GM21528 (cell line): ENCODE measurements at regions not wholly inside any gene's neighbourhood (a gene's known extent, or its start where the extent isn't known, plus 50 kb on each side); places are given as distances from the start of the nearest gene placed in this dataset.

Experiments
- ATAC-seq: cut with Tn5 transposase; IDR thresholded peaks from one replicate; pipeline ENCODE4 v1.9.1; 2021; ENCODE audit warnings: mild to moderate bottlenecking, moderate library complexity; ENCODE audit not compliant: unreplicated experiment, low FRiP score

GRCh38 chr2:118791483-118791882, 56.0 kb downstream of the EN1 start:
- no peak for ATAC-seq

DNA sequence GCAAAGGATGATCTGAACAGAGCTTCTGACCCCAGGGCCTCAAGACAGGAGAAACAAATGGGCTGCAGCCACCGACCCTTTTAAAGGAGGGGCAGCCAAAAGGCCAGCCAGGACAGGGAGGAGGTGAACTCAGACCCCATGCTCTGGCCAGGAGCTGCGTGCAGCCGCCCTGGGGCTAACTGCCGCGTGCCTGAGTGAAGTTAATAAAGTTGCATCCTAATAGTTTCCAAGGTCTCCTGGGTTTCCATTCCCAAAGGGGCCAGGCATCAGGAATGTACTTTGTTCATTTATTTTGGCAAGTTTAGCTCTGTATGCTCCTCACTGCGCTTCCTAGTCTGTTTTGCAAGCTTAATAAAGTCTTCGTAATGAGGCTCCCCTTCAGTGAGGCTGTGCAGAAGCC, 60.7 kb downstream of the EN1 start:
- ATAC-seq, result no peak

- ATAC-seq, result no peak
Observed at GRCh38 chr2:118784860-118785259, 62.6 kb downstream of the EN1 start.

DNA sequence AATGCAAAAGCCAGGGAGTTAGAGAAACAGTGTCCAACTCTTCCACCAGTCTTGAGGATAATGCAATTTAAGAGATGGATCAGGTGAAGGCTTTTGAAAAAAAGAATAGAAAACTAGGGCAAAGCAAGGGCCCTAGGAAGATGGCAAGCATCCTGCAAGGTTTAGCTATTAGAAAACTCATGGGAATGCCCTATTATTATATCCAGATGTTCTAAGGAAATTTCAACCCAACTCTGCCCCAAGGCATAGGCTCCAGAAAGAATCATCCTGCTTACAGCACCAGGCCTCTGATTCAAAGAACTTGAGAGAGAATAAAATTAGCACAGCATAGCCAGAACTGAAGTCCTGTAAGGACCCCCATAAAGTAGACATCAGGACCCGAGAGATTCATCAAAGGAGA, 68.1 kb downstream of the EN1 start:
- no peak for ATAC-seq

- no peak for ATAC-seq
Observed at GRCh38 chr2:118774458-118775133, 72.9 kb downstream of the EN1 start.

DNA sequence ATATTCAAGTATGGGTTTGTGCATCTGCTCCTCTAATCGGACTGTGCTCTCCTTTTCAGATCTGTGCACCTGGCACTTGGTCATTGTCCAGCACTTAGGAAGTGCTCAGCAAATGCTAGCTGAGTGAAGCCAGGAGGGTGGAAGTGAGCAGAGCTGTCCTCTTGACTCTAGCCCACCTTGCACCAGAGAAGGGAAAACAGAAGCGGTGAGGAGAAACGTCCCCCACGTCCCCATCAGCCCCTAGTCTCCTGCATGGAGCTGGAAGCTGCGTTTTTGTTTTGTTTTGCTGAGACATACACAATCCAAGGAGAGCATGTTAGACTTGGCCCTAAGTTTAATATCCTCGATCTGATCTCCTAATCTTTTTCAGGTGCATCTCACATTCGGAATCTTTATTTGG, 73.6 kb downstream of the EN1 start:
- ATAC-seq, result no peak

GRCh38 chr2:118772487-118773200, 74.8 kb downstream of the EN1 start:
- no peak for ATAC-seq

GRCh38 chr2:118769707-118770400, 77.6 kb downstream of the EN1 start:
- no peak for ATAC-seq

- ATAC-seq, result no peak
Observed at GRCh38 chr2:118766871-118767270, 80.6 kb downstream of the EN1 start.

GRCh38 chr2:118764855-118765254, 82.6 kb downstream of the EN1 start:
- ATAC-seq, result no peak

- ATAC-seq, result no peak
Observed at GRCh38 chr2:118763797-118764196, 83.7 kb downstream of the EN1 start.

DNA sequence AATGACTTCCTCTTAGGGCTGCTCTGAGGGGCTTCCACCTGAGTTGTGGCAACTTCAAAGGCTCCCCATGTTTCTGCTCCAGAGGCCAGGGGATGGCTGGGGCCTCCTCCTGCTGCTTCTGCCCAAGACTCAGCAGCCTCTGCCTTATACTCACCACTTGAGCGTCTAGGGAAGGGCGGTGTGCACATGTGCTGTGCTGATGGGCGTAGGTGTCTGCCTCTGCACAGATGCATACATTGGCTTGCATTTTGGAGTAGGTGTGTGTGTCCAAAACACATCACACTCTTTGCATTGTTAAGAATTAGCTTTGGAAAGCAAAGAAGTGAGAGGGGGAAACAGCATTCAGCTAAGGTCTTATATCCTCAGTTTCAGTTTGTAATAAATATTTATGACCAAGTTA, 85.2 kb downstream of the EN1 start:
- no peak for ATAC-seq

DNA sequence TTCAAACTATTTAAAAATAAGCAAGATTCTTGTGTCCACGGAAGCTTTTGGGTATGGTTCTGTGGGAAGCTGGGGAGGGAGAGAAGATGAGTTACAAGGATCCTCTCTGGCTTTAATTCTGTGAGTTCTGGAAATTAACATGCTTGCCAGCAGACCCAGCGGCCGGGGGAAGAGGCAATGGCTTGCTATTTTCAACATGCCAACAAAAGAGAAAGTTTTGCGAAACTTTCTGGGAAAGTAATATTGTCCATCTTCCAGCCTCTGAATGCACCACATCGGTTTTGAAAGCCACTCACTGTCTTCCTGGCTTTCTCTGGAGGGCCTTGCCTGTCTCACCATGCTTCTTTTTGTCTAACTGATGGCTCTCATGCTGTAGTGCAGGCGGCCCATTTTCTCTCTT, 85.7 kb downstream of the EN1 start:
- no peak for ATAC-seq

DNA sequence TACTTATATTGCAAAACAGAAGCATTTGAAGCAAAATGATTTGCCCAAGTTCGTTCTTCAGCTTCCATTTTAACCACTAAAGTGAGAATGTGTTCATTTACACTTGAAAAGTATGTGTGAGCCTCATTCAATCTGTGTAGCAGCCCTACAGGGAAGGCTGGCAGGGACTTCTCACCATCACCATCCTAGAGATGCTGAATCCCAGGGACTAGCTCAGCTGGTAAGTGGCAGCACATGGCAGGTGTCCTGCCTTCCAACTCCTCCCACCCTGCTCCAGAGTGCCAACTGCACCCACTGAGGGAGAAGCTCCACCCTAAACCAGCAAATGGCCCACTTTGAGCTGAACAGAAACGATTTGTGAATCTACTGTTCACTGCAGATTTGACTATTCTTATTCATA, 91.5 kb downstream of the EN1 start:
- no peak for ATAC-seq

GRCh38 chr2:118755384-118755783, 92.1 kb downstream of the EN1 start:
- no peak for ATAC-seq

DNA sequence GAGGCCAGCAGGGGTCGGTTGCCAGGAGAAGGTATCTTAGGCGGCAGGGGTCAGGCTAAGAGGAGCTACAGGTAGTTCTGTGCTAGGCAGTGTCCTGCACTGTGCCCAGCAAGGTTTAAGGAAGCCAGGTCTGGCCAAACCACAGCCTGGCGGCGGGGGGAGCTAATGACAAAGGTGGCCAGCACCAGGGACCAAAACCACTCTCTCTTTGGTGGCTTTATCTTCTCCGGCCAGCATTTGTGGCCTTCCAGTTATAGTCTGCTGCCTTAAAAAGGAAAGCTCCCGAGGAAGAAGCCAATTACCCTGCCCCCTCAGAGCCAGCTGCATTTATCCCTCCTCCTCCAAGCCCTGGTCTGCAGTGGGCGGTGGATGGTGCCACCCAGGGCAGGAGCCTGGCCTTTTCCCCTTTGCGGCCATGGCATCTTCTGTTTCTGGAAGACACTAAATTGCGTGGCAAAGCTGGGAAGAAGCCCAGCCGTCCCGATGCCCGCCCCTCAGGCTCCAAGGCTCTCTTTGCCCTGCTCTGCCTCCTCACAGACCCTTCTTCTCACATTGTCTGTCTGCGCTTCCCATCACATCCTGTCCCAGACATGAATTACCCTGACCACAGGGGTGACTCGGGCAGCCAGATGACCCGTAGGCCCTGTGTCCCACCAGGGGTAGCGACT, 94.6 kb downstream of the EN1 start:
- no peak for ATAC-seq

DNA sequence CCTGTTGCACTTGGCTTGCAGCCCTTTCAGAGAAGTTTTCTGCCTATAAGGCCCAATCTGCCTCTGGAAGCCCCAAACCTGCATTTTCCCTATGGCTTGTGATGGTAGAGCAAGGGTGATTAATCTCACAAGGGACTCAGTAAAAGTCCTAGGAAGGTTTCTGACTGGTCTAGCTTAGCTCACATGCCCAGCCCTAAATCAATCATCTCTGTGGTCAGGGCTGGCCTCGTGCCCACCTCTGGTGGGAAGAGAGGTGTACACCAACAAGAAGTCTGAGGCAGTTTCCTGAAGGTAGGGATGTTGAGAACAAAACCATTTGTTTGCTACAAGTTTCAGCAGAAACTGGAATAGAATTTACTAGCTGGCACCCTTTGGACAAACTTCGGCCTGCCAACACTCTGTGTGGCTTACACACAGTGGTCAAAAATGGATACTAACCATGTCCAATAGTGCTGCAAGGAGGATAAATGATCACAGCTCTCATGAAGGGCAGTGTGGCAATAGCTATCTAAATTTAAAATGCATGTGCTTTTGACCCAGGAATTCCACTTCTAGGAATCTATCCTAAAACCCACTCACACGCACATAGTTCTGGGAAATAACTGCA, 96.4 kb downstream of the EN1 start:
- no peak for ATAC-seq

GRCh38 chr2:118748245-118748885, 99.1 kb downstream of the EN1 start:
- ATAC-seq, result no peak

DNA sequence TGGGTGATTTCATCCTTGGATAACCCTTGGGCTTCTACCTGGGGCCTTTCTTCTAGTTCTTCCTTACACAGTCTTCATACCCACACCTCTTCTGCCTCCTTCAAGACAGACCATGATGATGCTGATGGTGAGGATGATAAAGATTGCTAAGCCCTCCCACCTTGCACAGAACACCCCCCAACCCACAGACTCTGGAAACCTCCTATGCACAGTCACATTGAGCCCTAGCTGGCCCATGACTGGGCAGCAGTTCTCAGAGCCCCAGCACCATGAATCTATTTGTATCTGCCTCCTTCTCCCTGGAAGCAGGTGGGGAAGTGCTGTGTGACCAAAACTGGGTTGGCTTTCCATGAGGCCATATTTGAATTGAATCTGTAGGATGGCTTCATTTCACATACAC, 99.8 kb downstream of the EN1 start:
- ATAC-seq, result no peak

DNA sequence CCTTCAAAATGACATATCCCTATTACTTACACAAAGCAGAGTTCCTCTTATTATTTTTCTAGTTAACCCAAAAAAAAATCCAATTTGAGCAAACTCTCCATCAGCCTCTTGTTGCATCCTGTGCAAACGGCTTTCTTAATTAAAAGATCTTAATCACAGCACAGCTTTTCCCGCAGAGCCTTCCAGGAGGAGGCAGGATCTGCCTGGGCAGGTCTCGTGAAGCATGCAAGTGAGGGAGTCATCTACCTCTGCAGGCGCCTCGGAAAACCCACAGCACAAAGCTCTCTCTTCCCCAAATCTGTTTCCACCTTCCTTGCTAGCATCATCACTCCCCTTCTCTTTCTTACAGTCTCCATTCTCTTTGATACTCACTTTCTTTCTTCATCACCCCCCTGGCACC, 100.4 kb downstream of the EN1 start:
- ATAC-seq, result no peak
